SK-N-SH treated with all-trans-retinoic acid at 6 μM for 48 hours (cell line): ENCODE measurements at regions not wholly inside any gene's neighbourhood (a gene's known extent, or its start where the extent isn't known, plus 50 kb on each side); places are given as distances from the start of the nearest gene placed in this dataset.

Experiments
- ATAC-seq: fragments of 200-7000 bp; cut with Tn5 transposase; 3 replicates; pipeline ENCODE4 v1.9.1; 2020; ENCODE audit warnings: mild to moderate bottlenecking, moderate library complexity
- ARNTL ChIP-seq: fragments of 450-650 bp; formaldehyde crosslinking; IDR thresholded peaks from 2 replicates; pipeline ENCODE4 v1.5.0; 2020; ENCODE audit warnings: low read depth, mild to moderate bottlenecking, moderate library complexity, borderline replicate concordance
- BACH2 ChIP-seq: fragments of 250-450 bp; sonication (Bioruptor Pico); IDR thresholded peaks from 2 replicates; pipeline ENCODE4 v1.9.0; 2021; ENCODE audit warnings: mild to moderate bottlenecking, borderline replicate concordance
- CSDC2 ChIP-seq: fragments of 250-450 bp; sonication (Bioruptor Pico); IDR thresholded peaks from 2 replicates; pipeline ENCODE4 v1.5.0; 2020; ENCODE audit warnings: mild to moderate bottlenecking, moderate library complexity
- ESRRG ChIP-seq: fragments of 250-450 bp; sonication (Bioruptor Pico); IDR thresholded peaks from 2 replicates; pipeline ENCODE4 v1.6.1; 2021; ENCODE audit warnings: mild to moderate bottlenecking
- GLIS3 ChIP-seq: fragments of 250-450 bp; sonication (Bioruptor Pico); IDR thresholded peaks from 2 replicates; pipeline ENCODE4 v1.5.0; 2020; ENCODE audit warnings: mild to moderate bottlenecking, moderate library complexity
- ISL1 ChIP-seq: fragments of 250-450 bp; sonication (Bioruptor Pico); IDR thresholded peaks from 2 replicates; pipeline ENCODE4 v2.1.2; 2022; ENCODE audit warnings: mild to moderate bottlenecking, moderate library complexity
- OSR1 ChIP-seq: fragments of 250-450 bp; sonication (Bioruptor Pico); IDR thresholded peaks from 2 replicates; pipeline ENCODE4 v1.8.0; 2022; ENCODE audit warnings: moderate library complexity, mild to moderate bottlenecking, inconsistent platforms
- PATZ1 ChIP-seq: fragments of 250-450 bp; sonication (Bioruptor Pico); IDR thresholded peaks from 2 replicates; pipeline ENCODE4 v1.8.0; 2020; ENCODE audit warnings: mild to moderate bottlenecking, moderate library complexity, borderline replicate concordance
- PPARA ChIP-seq: fragments of 250-450 bp; sonication (Bioruptor Pico); IDR thresholded peaks from 2 replicates; pipeline ENCODE4 v1.5.0; 2020; ENCODE audit warnings: mild to moderate bottlenecking, borderline replicate concordance
- TCF4 ChIP-seq: fragments of 250-450 bp; sonication (Bioruptor Pico); IDR thresholded peaks from 2 replicates; pipeline ENCODE4 v1.8.0; 2021; ENCODE audit warnings: mild to moderate bottlenecking, moderate library complexity, borderline replicate concordance
- TOX ChIP-seq: fragments of 250-450 bp; sonication (Bioruptor Pico); IDR thresholded peaks from 2 replicates; pipeline ENCODE4 v1.8.0; 2021; ENCODE audit warnings: mild to moderate bottlenecking, moderate library complexity, borderline replicate concordance
- ZC3H10 ChIP-seq: fragments of 250-450 bp; sonication (Bioruptor Pico); IDR thresholded peaks from 2 replicates; pipeline ENCODE4 v1.5.1; 2021; ENCODE audit warnings: mild to moderate bottlenecking, moderate library complexity
- ZFP3 ChIP-seq: fragments of 250-450 bp; sonication (Bioruptor Pico); IDR thresholded peaks from 2 replicates; pipeline ENCODE4 v1.5.0; 2020; ENCODE audit warnings: mild to moderate bottlenecking, moderate library complexity
- ZFP30 ChIP-seq: fragments of 450-650 bp; formaldehyde crosslinking; IDR thresholded peaks from 2 replicates; pipeline ENCODE4 v1.5.0; 2022; ENCODE audit warnings: mild to moderate bottlenecking, moderate library complexity
- ZNF565 ChIP-seq: fragments of 450-650 bp; formaldehyde crosslinking; conservative IDR thresholded peaks from 2 replicates; pipeline ENCODE4 v1.5.0; 2020; ENCODE audit warnings: low read depth, mild to moderate bottlenecking, moderate library complexity
- ZNF70 ChIP-seq: fragments of 450-650 bp; formaldehyde crosslinking; IDR thresholded peaks from 2 replicates; pipeline ENCODE4 v1.5.0; 2020; ENCODE audit warnings: mild to moderate bottlenecking, moderate library complexity
- TF ChIP-seq, protein P1 (sequence below): fragments of 250-450 bp; sonication (Bioruptor Pico); IDR thresholded peaks from 2 replicates; pipeline ENCODE4 v1.5.0; 2020; ENCODE audit warnings: mild to moderate bottlenecking, moderate library complexity
- TF ChIP-seq, protein P2 (sequence below): fragments of 250-450 bp; sonication (Bioruptor Pico); IDR thresholded peaks from 2 replicates; pipeline ENCODE4 v1.5.1; 2020; ENCODE audit warnings: low read depth, mild to moderate bottlenecking, moderate library complexity
- TF ChIP-seq, protein P3 (sequence below): fragments of 250-450 bp; sonication (Bioruptor Pico); IDR thresholded peaks from 2 replicates; pipeline ENCODE4 v1.5.1; 2021; ENCODE audit warnings: mild to moderate bottlenecking, moderate library complexity

DNA sequence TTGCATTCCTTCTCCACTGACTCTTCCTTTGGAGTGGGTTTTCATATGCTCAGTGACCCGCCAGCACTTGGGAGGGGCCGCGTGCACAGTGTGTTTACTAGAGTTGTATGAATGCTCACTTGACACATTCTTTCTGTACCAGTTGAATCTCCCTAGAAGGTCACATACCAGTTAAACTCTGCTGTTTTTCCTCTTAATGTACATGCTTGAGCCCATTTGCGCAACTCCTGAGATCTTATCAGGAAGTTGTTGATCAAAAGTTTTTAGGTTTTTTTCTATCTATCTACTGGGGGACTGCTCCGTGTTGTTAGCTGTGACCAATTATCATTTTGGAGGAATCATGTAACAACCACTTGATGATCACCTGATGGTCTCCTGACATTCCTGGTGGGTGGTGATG, 392.7 kb downstream of the CDH9 start:
- no peak for ATAC-seq
- TF ChIP-seq BACH2 (CRISPR knock-in tag) = no peak

GRCh38 chr5:26641492-26641891, 396.9 kb downstream of the CDH9 start:
- ATAC-seq = no peak
- no peak for TF ChIP-seq ZC3H10 (CRISPR knock-in tag)
- TF ChIP-seq, protein P1, sequence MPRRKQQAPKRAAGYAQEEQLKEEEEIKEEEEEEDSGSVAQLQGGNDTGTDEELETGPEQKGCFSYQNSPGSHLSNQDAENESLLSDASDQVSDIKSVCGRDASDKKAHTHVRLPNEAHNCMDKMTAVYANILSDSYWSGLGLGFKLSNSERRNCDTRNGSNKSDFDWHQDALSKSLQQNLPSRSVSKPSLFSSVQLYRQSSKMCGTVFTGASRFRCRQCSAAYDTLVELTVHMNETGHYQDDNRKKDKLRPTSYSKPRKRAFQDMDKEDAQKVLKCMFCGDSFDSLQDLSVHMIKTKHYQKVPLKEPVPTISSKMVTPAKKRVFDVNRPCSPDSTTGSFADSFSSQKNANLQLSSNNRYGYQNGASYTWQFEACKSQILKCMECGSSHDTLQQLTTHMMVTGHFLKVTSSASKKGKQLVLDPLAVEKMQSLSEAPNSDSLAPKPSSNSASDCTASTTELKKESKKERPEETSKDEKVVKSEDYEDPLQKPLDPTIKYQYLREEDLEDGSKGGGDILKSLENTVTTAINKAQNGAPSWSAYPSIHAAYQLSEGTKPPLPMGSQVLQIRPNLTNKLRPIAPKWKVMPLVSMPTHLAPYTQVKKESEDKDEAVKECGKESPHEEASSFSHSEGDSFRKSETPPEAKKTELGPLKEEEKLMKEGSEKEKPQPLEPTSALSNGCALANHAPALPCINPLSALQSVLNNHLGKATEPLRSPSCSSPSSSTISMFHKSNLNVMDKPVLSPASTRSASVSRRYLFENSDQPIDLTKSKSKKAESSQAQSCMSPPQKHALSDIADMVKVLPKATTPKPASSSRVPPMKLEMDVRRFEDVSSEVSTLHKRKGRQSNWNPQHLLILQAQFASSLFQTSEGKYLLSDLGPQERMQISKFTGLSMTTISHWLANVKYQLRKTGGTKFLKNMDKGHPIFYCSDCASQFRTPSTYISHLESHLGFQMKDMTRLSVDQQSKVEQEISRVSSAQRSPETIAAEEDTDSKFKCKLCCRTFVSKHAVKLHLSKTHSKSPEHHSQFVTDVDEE = no peak
- TF ChIP-seq BACH2 (CRISPR knock-in tag) = no peak
- no peak for TF ChIP-seq TCF4 (CRISPR knock-in tag)
- TF ChIP-seq ARNTL (CRISPR knock-in tag) = no peak
- no peak for TF ChIP-seq ESRRG
- no peak for TF ChIP-seq GLIS3 (CRISPR knock-in tag)
- no peak for TF ChIP-seq ZFP30 (CRISPR knock-in tag)
- TF ChIP-seq, protein P2, sequence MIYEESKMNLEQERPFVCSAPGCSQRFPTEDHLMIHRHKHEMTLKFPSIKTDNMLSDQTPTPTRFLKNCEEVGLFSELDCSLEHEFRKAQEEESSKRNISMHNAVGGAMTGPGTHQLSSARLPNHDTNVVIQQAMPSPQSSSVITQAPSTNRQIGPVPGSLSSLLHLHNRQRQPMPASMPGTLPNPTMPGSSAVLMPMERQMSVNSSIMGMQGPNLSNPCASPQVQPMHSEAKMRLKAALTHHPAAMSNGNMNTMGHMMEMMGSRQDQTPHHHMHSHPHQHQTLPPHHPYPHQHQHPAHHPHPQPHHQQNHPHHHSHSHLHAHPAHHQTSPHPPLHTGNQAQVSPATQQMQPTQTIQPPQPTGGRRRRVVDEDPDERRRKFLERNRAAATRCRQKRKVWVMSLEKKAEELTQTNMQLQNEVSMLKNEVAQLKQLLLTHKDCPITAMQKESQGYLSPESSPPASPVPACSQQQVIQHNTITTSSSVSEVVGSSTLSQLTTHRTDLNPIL (CRISPR knock-in tag) = no peak
- no peak for TF ChIP-seq PATZ1 (CRISPR knock-in tag)
- TF ChIP-seq TOX = no peak
- TF ChIP-seq PPARA = no peak
- no peak for TF ChIP-seq ISL1 (CRISPR knock-in tag)
- no peak for TF ChIP-seq CSDC2
- TF ChIP-seq, protein P3, sequence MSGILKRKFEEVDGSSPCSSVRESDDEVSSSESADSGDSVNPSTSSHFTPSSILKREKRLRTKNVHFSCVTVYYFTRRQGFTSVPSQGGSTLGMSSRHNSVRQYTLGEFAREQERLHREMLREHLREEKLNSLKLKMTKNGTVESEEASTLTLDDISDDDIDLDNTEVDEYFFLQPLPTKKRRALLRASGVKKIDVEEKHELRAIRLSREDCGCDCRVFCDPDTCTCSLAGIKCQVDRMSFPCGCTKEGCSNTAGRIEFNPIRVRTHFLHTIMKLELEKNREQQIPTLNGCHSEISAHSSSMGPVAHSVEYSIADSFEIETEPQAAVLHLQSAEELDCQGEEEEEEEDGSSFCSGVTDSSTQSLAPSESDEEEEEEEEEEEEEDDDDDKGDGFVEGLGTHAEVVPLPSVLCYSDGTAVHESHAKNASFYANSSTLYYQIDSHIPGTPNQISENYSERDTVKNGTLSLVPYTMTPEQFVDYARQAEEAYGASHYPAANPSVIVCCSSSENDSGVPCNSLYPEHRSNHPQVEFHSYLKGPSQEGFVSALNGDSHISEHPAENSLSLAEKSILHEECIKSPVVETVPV (CRISPR knock-in tag) = no peak
- no peak for TF ChIP-seq ZFP3 (CRISPR knock-in tag)
- TF ChIP-seq OSR1 (CRISPR knock-in tag) = no peak
- TF ChIP-seq ZNF70 (CRISPR knock-in tag) = no peak
- TF ChIP-seq, all 23 proteins: peak for 0

- no peak for TF ChIP-seq ISL1 (CRISPR knock-in tag)
- TF ChIP-seq ZNF70 (CRISPR knock-in tag) = no peak
- TF ChIP-seq, protein P2 (CRISPR knock-in tag) = no peak
- TF ChIP-seq ZNF565 (CRISPR knock-in tag) = no peak
- TF ChIP-seq, protein P1 = no peak
- no peak for TF ChIP-seq GLIS3 (CRISPR knock-in tag)
- ATAC-seq = no peak
These were observed 413.3 kb downstream of the CDH9 start for GRCh38 chr5:26625099-26625498.
